Progenitor cell of endocrine pancreas (in vitro differentiated cells): ENCODE measurements at regions not wholly inside any gene's neighbourhood (a gene's known extent, or its start where the extent isn't known, plus 50 kb on each side); places are given as distances from the start of the nearest gene placed in this dataset.

Experiments
- DNase-seq: peaks from one replicate; pipeline ENCODE4 v3.0.0; 2021; ENCODE audit warnings: low spot score; ENCODE audit not compliant: unreplicated experiment
- H3K27ac Mint-ChIP-seq: 2 replicates; pipeline ENCODE4 v1.8.0; 2021; ENCODE audit warnings: mild to moderate bottlenecking, moderate library complexity, mixed read lengths
- H3K27me3 Mint-ChIP-seq: 2 replicates; pipeline ENCODE4 v1.8.0; 2021; ENCODE audit warnings: mixed read lengths
- H3K36me3 Mint-ChIP-seq: 2 replicates; pipeline ENCODE4 v1.8.0; 2022; ENCODE audit warnings: mixed read lengths; ENCODE audit not compliant: insufficient read depth
- H3K4me1 Mint-ChIP-seq: 2 replicates; pipeline ENCODE4 v1.8.0; 2021; ENCODE audit warnings: low read depth, mixed read lengths
- H3K4me3 Mint-ChIP-seq: 2 replicates; pipeline ENCODE4 v1.8.0; 2021; ENCODE audit warnings: low read depth, mild to moderate bottlenecking, moderate library complexity, mixed read lengths
- H3K9me3 Mint-ChIP-seq: 2 replicates; pipeline ENCODE4 v1.8.0; 2021; ENCODE audit warnings: low read depth, mixed read lengths
- TF ChIP-seq, protein P1 (sequence below): fragments of 200-600 bp; sonication (generic); IDR thresholded peaks from one replicate; pipeline ENCODE4 v1.5.0; 2021; ENCODE audit warnings: antibody characterized with exemption, mild to moderate bottlenecking; ENCODE audit not compliant: unreplicated experiment

DNA sequence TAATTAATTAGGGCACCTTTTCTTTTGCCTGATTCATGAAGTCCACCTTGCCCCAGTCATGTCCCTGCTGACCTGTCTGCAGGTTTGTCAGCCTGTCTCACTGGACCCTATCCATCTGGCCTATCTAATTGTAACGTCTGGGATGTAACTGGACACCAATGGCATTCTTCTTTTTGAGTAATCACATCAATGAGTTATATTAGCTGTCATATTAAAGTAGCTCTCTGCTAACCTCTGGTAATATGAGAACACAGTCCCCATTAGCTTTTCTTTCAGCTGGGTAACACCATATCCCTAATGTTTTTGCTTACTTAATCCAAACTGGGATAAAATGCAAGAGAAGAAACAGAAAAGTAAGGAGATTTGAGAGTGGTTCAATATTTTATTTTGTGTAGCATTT is 166.2 kb upstream of the VEPH1 start:
- H3K4me3 Mint-ChIP-seq = no peak overlapping the region
- no peaks in the 10 kb centered on the region for H3K36me3 Mint-ChIP-seq
- TF ChIP-seq, protein P1, sequence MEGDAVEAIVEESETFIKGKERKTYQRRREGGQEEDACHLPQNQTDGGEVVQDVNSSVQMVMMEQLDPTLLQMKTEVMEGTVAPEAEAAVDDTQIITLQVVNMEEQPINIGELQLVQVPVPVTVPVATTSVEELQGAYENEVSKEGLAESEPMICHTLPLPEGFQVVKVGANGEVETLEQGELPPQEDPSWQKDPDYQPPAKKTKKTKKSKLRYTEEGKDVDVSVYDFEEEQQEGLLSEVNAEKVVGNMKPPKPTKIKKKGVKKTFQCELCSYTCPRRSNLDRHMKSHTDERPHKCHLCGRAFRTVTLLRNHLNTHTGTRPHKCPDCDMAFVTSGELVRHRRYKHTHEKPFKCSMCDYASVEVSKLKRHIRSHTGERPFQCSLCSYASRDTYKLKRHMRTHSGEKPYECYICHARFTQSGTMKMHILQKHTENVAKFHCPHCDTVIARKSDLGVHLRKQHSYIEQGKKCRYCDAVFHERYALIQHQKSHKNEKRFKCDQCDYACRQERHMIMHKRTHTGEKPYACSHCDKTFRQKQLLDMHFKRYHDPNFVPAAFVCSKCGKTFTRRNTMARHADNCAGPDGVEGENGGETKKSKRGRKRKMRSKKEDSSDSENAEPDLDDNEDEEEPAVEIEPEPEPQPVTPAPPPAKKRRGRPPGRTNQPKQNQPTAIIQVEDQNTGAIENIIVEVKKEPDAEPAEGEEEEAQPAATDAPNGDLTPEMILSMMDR = no peak
- H3K27ac Mint-ChIP-seq = no peak overlapping the region
- DNase-seq = no peak
- no peaks in the 10 kb centered on the region for H3K9me3 Mint-ChIP-seq
- H3K4me1 Mint-ChIP-seq = no peaks in the 10 kb centered on the region
- no peaks in the 10 kb centered on the region for H3K27me3 Mint-ChIP-seq

DNA sequence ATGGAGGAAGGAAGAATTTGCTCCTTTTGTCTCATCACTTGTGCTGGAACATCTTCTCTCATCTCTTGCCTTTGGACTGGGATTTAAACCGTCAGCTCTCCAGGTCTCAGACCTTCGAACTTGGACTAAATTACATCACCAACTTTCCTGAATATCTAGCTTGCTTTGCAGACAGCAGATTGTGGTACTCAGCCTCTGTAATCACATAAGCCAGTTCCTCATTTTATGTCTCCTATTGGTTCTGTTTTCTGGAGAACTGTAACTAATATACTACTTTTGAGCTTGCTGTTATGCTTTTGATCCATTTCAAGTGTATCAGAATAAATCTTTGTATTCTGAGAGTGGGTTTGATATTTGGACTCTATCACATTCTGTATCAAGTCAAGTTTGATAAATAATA is 164.3 kb upstream of the VEPH1 start:
- Mint-ChIP-seq H3K27me3 (no peaks in the 10 kb centered on the region), H3K9me3 (no peaks in the 10 kb centered on the region), H3K4me3 (no peak overlapping the region), H3K27ac (no peak overlapping the region), H3K4me1 (no peaks in the 10 kb centered on the region), H3K36me3 (no peaks in the 10 kb centered on the region)
- no peak for DNase-seq
- TF ChIP-seq, protein P1 = no peak

DNA sequence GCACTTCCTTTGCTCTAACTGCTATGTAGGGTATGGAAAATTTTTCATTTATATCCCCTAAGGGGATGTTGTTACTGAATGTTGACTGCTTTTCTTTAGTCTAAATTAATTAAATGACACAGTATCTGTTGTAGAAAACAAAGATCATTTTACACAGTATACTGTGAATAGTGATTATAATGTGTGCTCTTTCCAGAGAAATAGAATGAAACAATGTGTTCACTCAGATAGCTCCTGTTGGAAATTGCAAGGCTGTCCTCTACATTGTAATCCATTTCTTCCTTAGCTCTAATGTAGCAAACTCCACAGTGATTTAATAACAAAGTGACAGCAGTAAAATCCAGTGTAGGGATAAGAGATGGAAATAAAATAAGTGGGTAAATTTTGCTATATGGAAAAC is 159.0 kb upstream of the VEPH1 start:
- H3K27me3 Mint-ChIP-seq = no peaks in the 10 kb centered on the region
- no peaks in the 10 kb centered on the region for H3K36me3 Mint-ChIP-seq
- no peak for DNase-seq
- H3K27ac Mint-ChIP-seq = no peak overlapping the region
- TF ChIP-seq, protein P1 = no peak
- H3K4me3 Mint-ChIP-seq = no peak overlapping the region
- no peaks in the 10 kb centered on the region for H3K4me1 Mint-ChIP-seq
- H3K9me3 Mint-ChIP-seq = no peaks in the 10 kb centered on the region

DNA sequence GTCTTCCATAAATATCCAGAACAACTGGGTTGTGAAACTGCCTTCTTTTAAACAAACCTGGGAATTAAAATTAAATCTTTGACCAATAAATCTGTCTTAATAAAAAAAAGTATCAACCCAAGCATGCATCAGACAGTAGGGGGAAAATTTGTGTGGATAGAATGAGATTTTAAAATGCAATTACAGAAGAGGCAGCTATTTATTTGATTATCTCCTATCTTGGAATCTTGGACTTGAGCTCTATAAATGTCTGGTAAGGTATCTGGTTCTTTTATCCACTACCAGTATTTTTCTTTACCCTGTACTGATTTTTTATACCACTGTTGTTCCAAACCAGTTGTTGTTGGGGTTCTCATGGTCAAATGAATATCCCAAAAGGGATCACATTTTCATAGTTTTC is 157.6 kb upstream of the VEPH1 start:
- H3K27ac Mint-ChIP-seq = no peak overlapping the region
- H3K9me3 Mint-ChIP-seq = no peaks in the 10 kb centered on the region
- H3K4me3 Mint-ChIP-seq = no peak overlapping the region
- H3K27me3 Mint-ChIP-seq = no peaks in the 10 kb centered on the region
- no peaks in the 10 kb centered on the region for H3K4me1 Mint-ChIP-seq
- TF ChIP-seq, protein P1 = no peak
- no peaks in the 10 kb centered on the region for H3K36me3 Mint-ChIP-seq
- DNase-seq = no peak

DNA sequence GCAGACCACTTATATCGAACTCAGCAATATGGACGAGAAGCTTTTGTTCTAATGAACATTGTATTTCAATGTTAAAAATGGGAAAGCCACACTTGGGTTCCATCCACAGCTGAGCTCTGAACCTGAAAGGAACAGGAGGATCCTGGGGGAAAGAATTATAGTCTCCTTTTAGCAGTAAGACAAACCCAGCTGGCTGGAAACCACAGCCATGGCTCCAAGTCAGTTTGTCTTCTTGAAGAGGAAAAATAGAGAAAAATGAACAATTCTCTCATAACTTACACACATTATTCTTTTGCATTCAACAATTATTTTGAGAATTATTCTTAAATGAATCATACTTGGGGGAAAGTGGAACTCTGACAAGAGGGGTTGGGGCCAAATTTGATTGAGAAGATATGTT is 149.2 kb upstream of the VEPH1 start:
- TF ChIP-seq, protein P1 = no peak
- no peaks in the 10 kb centered on the region for H3K27me3 Mint-ChIP-seq

More for the DNA sequence above, 149.2 kb upstream of the VEPH1 start:
- Mint-ChIP-seq H3K36me3 (no peaks in the 10 kb centered on the region), H3K4me3 (no peak overlapping the region), H3K4me1 (peaks cover 2% of the 10 kb centered on the region), H3K27ac (no peak overlapping the region), H3K9me3 (no peaks in the 10 kb centered on the region)
- no peak for DNase-seq
